CD4-positive, alpha-beta T cell treated with Interferon gamma for 1 hour (primary cell): ENCODE measurements at regions not wholly inside any gene's neighbourhood (a gene's known extent, or its start where the extent isn't known, plus 50 kb on each side); places are given as distances from the start of the nearest gene placed in this dataset.

Experiments
- DNase-seq: peaks from one replicate; pipeline ENCODE4 v3.0.0-alpha.2; 2020

- DNase-seq, result no peak
These were observed 287.7 kb upstream of the FOXQ1 start for GRCh38 chr6:1024161-1024560.

- DNase-seq, result no peak
These were observed 288.7 kb upstream of the FOXQ1 start for GRCh38 chr6:1023229-1023628.

GRCh38 chr6:1022719-1023118 is 289.2 kb upstream of the FOXQ1 start:
- no peak for DNase-seq

GRCh38 chr6:1020837-1021236 is 291.1 kb upstream of the FOXQ1 start:
- DNase-seq, result no peak

- no peak for DNase-seq
These were observed 291.8 kb upstream of the FOXQ1 start for GRCh38 chr6:1020133-1020532.

- DNase-seq, result no peak
These were observed 293.9 kb upstream of the FOXQ1 start for GRCh38 chr6:1018041-1018440.

GRCh38 chr6:1016329-1017302 is 295.3 kb upstream of the FOXQ1 start:
- no peak for DNase-seq

- DNase-seq, result no peak
These were observed 296.1 kb upstream of the FOXQ1 start for GRCh38 chr6:1015825-1016224.

- no peak for DNase-seq
These were observed 297.5 kb upstream of the FOXQ1 start for GRCh38 chr6:1014431-1014807.

GRCh38 chr6:1013656-1014430 is 298.1 kb upstream of the FOXQ1 start:
- no peak for DNase-seq

- no peak for DNase-seq
These were observed 302.8 kb upstream of the FOXQ1 start for GRCh38 chr6:1009103-1009502.

- DNase-seq, result no peak
These were observed 304.7 kb upstream of the FOXQ1 start for GRCh38 chr6:1007159-1007558.

GRCh38 chr6:1004885-1005630 is 306.8 kb upstream of the FOXQ1 start:
- no peak for DNase-seq

GRCh38 chr6:1003394-1004160 is 308.3 kb upstream of the FOXQ1 start:
- DNase-seq, result no peak

GRCh38 chr6:1002989-1003388 is 308.9 kb upstream of the FOXQ1 start:
- no peak for DNase-seq

GRCh38 chr6:1001655-1002349 is 308.9 kb upstream of the EXOC2 start:
- no peak for DNase-seq

- no peak for DNase-seq
These were observed 306.6 kb upstream of the EXOC2 start for GRCh38 chr6:999552-999951.

GRCh38 chr6:998551-998950 is 305.6 kb upstream of the EXOC2 start:
- DNase-seq, result no peak

GRCh38 chr6:996271-996852 is 303.4 kb upstream of the EXOC2 start:
- no peak for DNase-seq

GRCh38 chr6:991192-991591 is 298.3 kb upstream of the EXOC2 start:
- DNase-seq, result no peak

- no peak for DNase-seq
These were observed 291.1 kb upstream of the EXOC2 start for GRCh38 chr6:984031-984430.
